ENCODE measurements at regions not wholly inside any gene's neighbourhood (a gene's known extent, or its start where the extent isn't known, plus 50 kb on each side); places are given as distances from the start of the nearest gene placed in this dataset.

DNA sequence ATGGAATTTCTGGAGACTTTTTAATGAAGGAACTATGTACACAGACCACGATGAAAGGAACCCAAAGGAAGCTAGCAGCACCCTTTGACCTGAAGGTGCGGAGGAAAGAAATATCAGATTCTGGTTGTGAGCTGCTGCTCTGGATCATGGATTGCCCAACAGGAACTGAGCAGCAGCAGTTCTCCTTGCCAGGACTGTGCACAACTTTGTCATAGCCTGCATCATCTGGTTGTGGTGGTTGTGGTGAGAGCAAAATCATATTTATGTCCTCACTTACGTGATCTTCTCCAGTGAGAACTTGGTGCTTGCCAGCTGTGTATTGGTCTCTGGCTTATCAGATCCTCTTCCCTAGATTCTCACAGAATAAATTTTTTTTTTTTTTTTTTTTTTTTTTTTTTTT is 70.7 kb upstream of the LPAR1 start:
- no peak overlapping the region for H3K27ac ChIP-seq
- no peaks in the 10 kb centered on the region for H3K4me1 ChIP-seq
- no peak overlapping the region for H3K4me3 ChIP-seq
- H3K9me3 ChIP-seq: no peaks in the 10 kb centered on the region
- no peaks in the 10 kb centered on the region for H3K36me3 ChIP-seq
- H3K27me3 ChIP-seq: no peaks in the 10 kb centered on the region
- no peak for TF ChIP-seq POLR2A (IDR thresholded peaks at IDR 0.05)
- TF ChIP-seq, protein P1, sequence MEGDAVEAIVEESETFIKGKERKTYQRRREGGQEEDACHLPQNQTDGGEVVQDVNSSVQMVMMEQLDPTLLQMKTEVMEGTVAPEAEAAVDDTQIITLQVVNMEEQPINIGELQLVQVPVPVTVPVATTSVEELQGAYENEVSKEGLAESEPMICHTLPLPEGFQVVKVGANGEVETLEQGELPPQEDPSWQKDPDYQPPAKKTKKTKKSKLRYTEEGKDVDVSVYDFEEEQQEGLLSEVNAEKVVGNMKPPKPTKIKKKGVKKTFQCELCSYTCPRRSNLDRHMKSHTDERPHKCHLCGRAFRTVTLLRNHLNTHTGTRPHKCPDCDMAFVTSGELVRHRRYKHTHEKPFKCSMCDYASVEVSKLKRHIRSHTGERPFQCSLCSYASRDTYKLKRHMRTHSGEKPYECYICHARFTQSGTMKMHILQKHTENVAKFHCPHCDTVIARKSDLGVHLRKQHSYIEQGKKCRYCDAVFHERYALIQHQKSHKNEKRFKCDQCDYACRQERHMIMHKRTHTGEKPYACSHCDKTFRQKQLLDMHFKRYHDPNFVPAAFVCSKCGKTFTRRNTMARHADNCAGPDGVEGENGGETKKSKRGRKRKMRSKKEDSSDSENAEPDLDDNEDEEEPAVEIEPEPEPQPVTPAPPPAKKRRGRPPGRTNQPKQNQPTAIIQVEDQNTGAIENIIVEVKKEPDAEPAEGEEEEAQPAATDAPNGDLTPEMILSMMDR (IDR thresholded peaks at IDR 0.05): no peak
- intact Hi-C loops (cut with DNase I): no loop called here
- ATAC-seq (peak in 2 of 4 donors; percentile 45), DNase-seq (no peak)
- 79 to 86% (median 84%) methylated on average over 3 of the region's 3 CpGs for WGBS, 4 donors

GRCh38 chr9:111107141-111107540 is 68.9 kb upstream of the LPAR1 start:
- Histone ChIP-seq H3K27ac (no peak overlapping the region), H3K9me3 (no peaks in the 10 kb centered on the region), H3K36me3 (no peaks in the 10 kb centered on the region), H3K4me3 (no peak overlapping the region), H3K4me1 (no peaks in the 10 kb centered on the region), H3K27me3 (no peaks in the 10 kb centered on the region)
- intact Hi-C loops (cut with DNase I): no loop called here
- TF ChIP-seq POLR2A (IDR thresholded peaks at IDR 0.05): no peak
- TF ChIP-seq, protein P1 (IDR thresholded peaks at IDR 0.05): no peak
- WGBS, 4 donors: 87 to 88% (median 88%) methylated on average over 9 of the region's 9 CpGs
- DNase-seq (no peak), ATAC-seq (no peak)

DNA sequence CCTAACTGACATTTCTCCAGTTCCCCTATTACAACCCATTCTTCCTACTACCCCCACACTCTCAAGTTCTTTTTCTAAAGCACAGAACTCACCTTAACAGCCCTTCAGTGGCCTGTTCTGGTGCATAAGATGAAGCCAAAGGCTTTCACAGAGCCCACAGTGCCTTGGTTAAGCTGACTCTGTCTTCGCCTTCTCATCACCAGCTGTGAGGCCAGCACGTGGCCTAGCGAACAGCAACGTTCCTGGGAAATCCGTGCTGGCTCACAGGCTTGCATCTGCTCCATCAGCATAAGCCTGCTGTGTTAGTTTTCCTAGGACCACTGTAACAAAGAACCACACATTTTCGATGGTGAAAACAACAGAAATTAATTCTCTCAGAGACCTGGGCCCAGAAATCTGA is 67.9 kb upstream of the LPAR1 start:
- DNase-seq (no peak), ATAC-seq (no peak)
- intact Hi-C loops (cut with DNase I): no loop called here
- WGBS, 4 donors: 63 to 73% (median 69%) methylated on average over 6 of the region's 6 CpGs
- no peak overlapping the region for H3K4me3 ChIP-seq
- no peaks in the 10 kb centered on the region for H3K36me3 ChIP-seq
- no peaks in the 10 kb centered on the region for H3K4me1 ChIP-seq
- H3K27me3 ChIP-seq: no peaks in the 10 kb centered on the region
- no peaks in the 10 kb centered on the region for H3K9me3 ChIP-seq
- TF ChIP-seq, protein P1 (IDR thresholded peaks at IDR 0.05): no peak
- no peak overlapping the region for H3K27ac ChIP-seq

GRCh38 chr9:111102793-111103464 is 64.7 kb upstream of the LPAR1 start:
- intact Hi-C loops (cut with DNase I): no loop called here
- ATAC-seq: peak in 3 of 4 donors; percentile 65 to 77 (median 67)
- no peaks in the 10 kb centered on the region for H3K36me3 ChIP-seq
- no peaks in the 10 kb centered on the region for H3K27me3 ChIP-seq
- peak overlapping the region in 1 of 12 donors; percentile 4 for H3K27ac ChIP-seq
- H3K4me1 ChIP-seq: no peaks in the 10 kb centered on the region
- H3K4me3 ChIP-seq: no peak overlapping the region
- no peaks in the 10 kb centered on the region for H3K9me3 ChIP-seq
- WGBS, 4 donors: 59 to 67% (median 63%) methylated on average over 4 of the region's 4 CpGs
- TF ChIP-seq, protein P1 (IDR thresholded peaks at IDR 0.05): no peak
- TF ChIP-seq POLR2A (IDR thresholded peaks at IDR 0.05): no peak
- no peak for DNase-seq
